PC-9 (cell line): ENCODE measurements at regions not wholly inside any gene's neighbourhood (a gene's known extent, or its start where the extent isn't known, plus 50 kb on each side); places are given as distances from the start of the nearest gene placed in this dataset.
"Not testable (repeated sequence)": the region's sequence is repeated elsewhere in the genome, so short reads cannot be mapped to it uniquely, and the experiment has no call there.

Experiments
- EZH2 ChIP-seq: fragments of 200-600 bp; sonication (generic); IDR thresholded peaks from 2 replicates; pipeline ENCODE4 v1.8.0; 2017; ENCODE audit warnings: antibody characterized with exemption, low read depth
- TF ChIP-seq, protein P1 (sequence below): fragments of 200-600 bp; sonication (generic); conservative IDR thresholded peaks from 2 replicates; pipeline ENCODE4 v1.6.1; 2017; ENCODE audit warnings: mixed run types, antibody characterized with exemption, mild to moderate bottlenecking, moderate library complexity

DNA sequence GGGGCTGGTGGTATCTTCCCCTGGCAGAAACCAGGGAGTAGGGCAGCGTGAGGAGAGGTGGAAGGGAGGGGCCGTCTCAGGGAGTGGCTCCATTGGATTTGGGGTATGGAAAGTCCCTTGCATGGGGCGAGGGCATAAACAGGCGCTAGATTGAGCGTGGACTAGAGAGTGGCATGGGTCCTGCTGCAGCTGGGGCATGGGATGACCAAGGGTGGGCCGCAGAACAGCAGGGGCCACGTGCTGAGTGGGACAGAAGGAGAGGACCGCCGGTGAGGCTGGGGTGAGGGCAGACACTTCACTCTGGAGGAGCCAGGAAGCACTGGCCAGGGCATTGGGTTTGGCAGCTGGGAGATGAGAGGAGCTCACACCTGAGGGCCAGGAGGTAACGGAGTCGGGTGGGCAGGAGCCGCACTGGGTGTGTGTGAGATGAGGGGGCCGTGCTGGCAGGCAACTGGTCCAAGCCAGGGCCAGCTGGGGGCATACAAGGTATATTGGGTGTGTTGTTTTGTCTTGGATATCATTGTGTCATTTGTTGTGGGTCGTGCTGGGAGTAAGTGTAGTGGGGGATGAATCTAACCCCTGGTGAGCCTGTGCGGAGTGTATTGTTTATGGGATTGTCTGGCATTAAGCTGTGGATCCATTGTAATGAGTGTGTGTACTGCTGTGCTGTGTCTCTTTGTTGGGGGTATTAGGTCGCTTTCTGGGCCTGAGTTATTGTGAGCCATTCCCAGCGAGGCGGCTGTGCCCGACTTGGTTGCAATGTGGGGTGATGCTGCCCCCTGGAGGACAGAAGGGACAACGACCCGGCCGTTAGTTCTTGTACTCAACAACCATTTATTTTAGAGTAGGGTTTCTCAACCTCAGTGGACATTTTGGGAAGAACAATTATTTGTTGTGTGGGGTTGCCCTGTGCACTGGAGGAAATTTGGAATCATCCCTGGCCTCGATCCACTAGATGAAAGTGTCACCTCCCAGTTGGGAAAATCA, 115.3 kb downstream of the ZNF267 start:
- TF ChIP-seq, protein P1, sequence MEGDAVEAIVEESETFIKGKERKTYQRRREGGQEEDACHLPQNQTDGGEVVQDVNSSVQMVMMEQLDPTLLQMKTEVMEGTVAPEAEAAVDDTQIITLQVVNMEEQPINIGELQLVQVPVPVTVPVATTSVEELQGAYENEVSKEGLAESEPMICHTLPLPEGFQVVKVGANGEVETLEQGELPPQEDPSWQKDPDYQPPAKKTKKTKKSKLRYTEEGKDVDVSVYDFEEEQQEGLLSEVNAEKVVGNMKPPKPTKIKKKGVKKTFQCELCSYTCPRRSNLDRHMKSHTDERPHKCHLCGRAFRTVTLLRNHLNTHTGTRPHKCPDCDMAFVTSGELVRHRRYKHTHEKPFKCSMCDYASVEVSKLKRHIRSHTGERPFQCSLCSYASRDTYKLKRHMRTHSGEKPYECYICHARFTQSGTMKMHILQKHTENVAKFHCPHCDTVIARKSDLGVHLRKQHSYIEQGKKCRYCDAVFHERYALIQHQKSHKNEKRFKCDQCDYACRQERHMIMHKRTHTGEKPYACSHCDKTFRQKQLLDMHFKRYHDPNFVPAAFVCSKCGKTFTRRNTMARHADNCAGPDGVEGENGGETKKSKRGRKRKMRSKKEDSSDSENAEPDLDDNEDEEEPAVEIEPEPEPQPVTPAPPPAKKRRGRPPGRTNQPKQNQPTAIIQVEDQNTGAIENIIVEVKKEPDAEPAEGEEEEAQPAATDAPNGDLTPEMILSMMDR = peak; percentile 44
- TF ChIP-seq EZH2 = not testable (repeated sequence)
